Transverse colon (tissue), 4 donors: ENCODE measurements at regions not wholly inside any gene's neighbourhood (a gene's known extent, or its start where the extent isn't known, plus 50 kb on each side); places are given as distances from the start of the nearest gene placed in this dataset.
A peak's percentile ranks its signal among the peaks of the same experiment; 100 is the strongest.

ENCODE experiments used
- DNase-seq: peaks from one replicate; pipeline ENCODE4 v3.0.0-alpha.2; 2019
- H3K27ac ChIP-seq, 4 donors: fragments of 200-600 bp; sonication (generic); 2 replicates each; pipeline ENCODE4 v1.5.1; 2016 to 2018; ENCODE audit warnings: inconsistent platforms in 4 of 4
- H3K27me3 ChIP-seq: fragments of 200-600 bp; sonication (generic); 2 replicates; pipeline ENCODE4 v1.5.1; 2017; ENCODE audit warnings: inconsistent platforms
- H3K36me3 ChIP-seq, 4 donors: fragments of 200-600 bp; sonication (generic); 2 replicates each; pipeline ENCODE4 v1.5.1; 2017 to 2019; ENCODE audit warnings: inconsistent platforms in 4 of 4
- H3K4me1 ChIP-seq, 4 donors: fragments of 200-600 bp; sonication (generic); 2 replicates each; pipeline ENCODE4 v1.5.1; 2017 to 2020; ENCODE audit warnings: inconsistent platforms in 4 of 4
- H3K4me3 ChIP-seq, 4 donors: fragments of 200-600 bp; sonication (generic); 1 replicate in 1 of 4; 2 replicates in 3 of 4; pipeline versions ENCODE4 v1.5.1 to v1.6.1; 2017 to 2019; ENCODE audit warnings: inconsistent platforms in 4 of 4
- H3K9me3 ChIP-seq, 2 donors: fragments of 200-600 bp; sonication (generic); 2 replicates each; pipeline ENCODE4 v1.5.1; 2017 to 2019; ENCODE audit warnings: inconsistent platforms in 2 of 2
- CTCF ChIP-seq, 5 experiments: fragments of 200-600 bp in 3 of 5; fragments of 450-650 bp in 2 of 5; sonication (generic) in 3 of 5; IDR thresholded peaks; 1 replicate in 2 of 5; 2 replicates in 3 of 5; pipeline ENCODE4 v1.5.1; 2016 to 2017; ENCODE audit warnings: antibody characterized with exemption in 5 of 5, inconsistent platforms in 3 of 5, mild to moderate bottlenecking in 2 of 5, moderate library complexity in 1 of 5
- EP300 ChIP-seq: sonication (generic); formaldehyde crosslinking; IDR thresholded peaks from one replicate; pipeline ENCODE4 v1.6.1; 2017; ENCODE audit warnings: antibody characterized with exemption, low read depth
- POLR2A ChIP-seq: fragments of 450-650 bp; IDR thresholded peaks from one replicate; pipeline ENCODE4 v1.6.1; 2016; ENCODE audit warnings: antibody characterized with exemption, mild to moderate bottlenecking, moderate library complexity
- POLR2AphosphoS5 ChIP-seq, 3 donors: sonication (generic); formaldehyde crosslinking; IDR thresholded peaks; one replicate each; pipeline ENCODE4 v1.6.1; 2016; ENCODE audit warnings: antibody characterized with exemption in 3 of 3
- WGBS, 2 donors: methylation state at CpG; one replicate each; pipeline ENCODE4 v1.1.5; 2018; ENCODE audit warnings: low coverage in 1 of 2; 5-methylcytosine and 5-hydroxymethylcytosine counted together
- in situ Hi-C, 4 donors: fragments of 200-750 bp; cut with MboI; loops; one replicate each; pipeline versions ENCODE4 v1.15.0 to v1.15.1; 2017; ENCODE audit warnings: low sequenced_read_pairs in 3 of 4, low pct_ligation_motif_present in 1 of 4, low pct_unique_long_range_greater_than_20kb in 1 of 4
- intact Hi-C: fragments of 100-400 bp; cut with DNase I; formaldehyde crosslinking; loops from one replicate; pipeline ENCODE4 v1.15.1; 2023; ENCODE audit warnings: low total_unique reads

- 20% methylated on average over 3 of the region's 3 CpGs; no CpG with 5 or more reads in 1 of the 2 donors for WGBS, 2 donors
- no peak for DNase-seq
These were observed 1575.2 kb upstream of the LRRTM3 start for GRCh38 chr10:65350611-65351010.

GRCh38 chr10:65355141-65355680, 1570.6 kb upstream of the LRRTM3 start:
- Histone ChIP-seq H3K27me3 (no peaks in the 10 kb centered on the region), H3K27ac (no peak overlapping the region), H3K36me3 (no peaks in the 10 kb centered on the region), H3K4me3 (no peak overlapping the region), H3K9me3 (no peaks in the 10 kb centered on the region), H3K4me1 (no peaks in the 10 kb centered on the region)
- intact Hi-C loops = no loop called here
- in situ Hi-C loops = no loop called here
- WGBS, 2 donors = 70 to 82% methylated on average over 2 of the region's 2 CpGs
- DNase-seq = no peak
- TF ChIP-seq POLR2A (no peak), POLR2AphosphoS5 (IDR thresholded peaks at IDR 0.05) (no peak), EP300 (no peak), CTCF (IDR thresholded peaks at IDR 0.05) (no peak)

More at GRCh38 chr10:65350611-65351010, 1575.2 kb upstream of the LRRTM3 start:
- Histone ChIP-seq H3K4me3 (no peak overlapping the region), H3K27me3 (no peaks in the 10 kb centered on the region), H3K27ac (no peak overlapping the region), H3K9me3 (no peaks in the 10 kb centered on the region), H3K36me3 (no peaks in the 10 kb centered on the region), H3K4me1 (no peaks in the 10 kb centered on the region)
- in situ Hi-C loops (no loop called here), intact Hi-C loops (no loop called here)
- TF ChIP-seq POLR2A (no peak), CTCF (IDR thresholded peaks at IDR 0.05) (no peak), POLR2AphosphoS5 (IDR thresholded peaks at IDR 0.05) (no peak), EP300 (no peak)

- Histone ChIP-seq H3K36me3 (no peaks in the 10 kb centered on the region), H3K27ac (no peak overlapping the region), H3K9me3 (no peaks in the 10 kb centered on the region), H3K27me3 (no peaks in the 10 kb centered on the region), H3K4me1 (no peaks in the 10 kb centered on the region), H3K4me3 (no peak overlapping the region)
- DNase-seq = no peak
- no peak for TF ChIP-seq POLR2A
- peak; percentile 19 to 37 (median 27) for TF ChIP-seq CTCF (IDR thresholded peaks at IDR 0.05)
- no peak for TF ChIP-seq POLR2AphosphoS5 (IDR thresholded peaks at IDR 0.05)
- no peak for TF ChIP-seq EP300
- intact Hi-C loops (no loop called here), in situ Hi-C loops (no loop called here)
- WGBS, 2 donors = 30 to 75% methylated on average over 1 of the region's 1 CpG
These were observed 1567.3 kb upstream of the LRRTM3 start for GRCh38 chr10:65358565-65358964.

- Histone ChIP-seq H3K9me3 (no peaks in the 10 kb centered on the region), H3K27ac (no peak overlapping the region), H3K36me3 (no peaks in the 10 kb centered on the region), H3K27me3 (no peaks in the 10 kb centered on the region), H3K4me1 (no peaks in the 10 kb centered on the region), H3K4me3 (no peak overlapping the region)
- in situ Hi-C loops = no loop called here
- intact Hi-C loops = no loop called here
- TF ChIP-seq EP300 = no peak
- no peak for TF ChIP-seq CTCF (IDR thresholded peaks at IDR 0.05)
- TF ChIP-seq POLR2A = no peak
- TF ChIP-seq POLR2AphosphoS5 (IDR thresholded peaks at IDR 0.05) = no peak
- no peak for DNase-seq
- WGBS, 2 donors = 90 to 92% methylated on average over 2 of the region's 2 CpGs
These were observed 1565.3 kb upstream of the LRRTM3 start for GRCh38 chr10:65360497-65360896.
